IMR-90 (cell line): ENCODE measurements at regions not wholly inside any gene's neighbourhood (a gene's known extent, or its start where the extent isn't known, plus 50 kb on each side); places are given as distances from the start of the nearest gene placed in this dataset.

Experiments
- ATAC-seq: fragments of 200-7000 bp; cut with Tn5 transposase; 2 replicates; pipeline ENCODE4 v1.9.1; 2020; ENCODE audit warnings: low read depth, mild to moderate bottlenecking, moderate library complexity
- BruUV-seq: library from RNA; stranded (reverse); fragments of 400-500 nt; replicated peaks from 2 replicates; lab custom pipeline; 2021; lab: Mats Ljungman, UMichigan
- CTCF ChIA-PET: fragments of 300-600 bp; formaldehyde crosslinking; extraction: SDS; loops from one replicate; lab custom pipeline; 2021; ENCODE audit warnings: antibody characterized with exemption; lab: Yijun Ruan, JAX
- POLR2A ChIA-PET: fragments of 300-600 bp; sonication (Branson Sonifier 250); formaldehyde crosslinking; loops from one replicate; lab custom pipeline; 2022; ENCODE audit warnings: antibody characterized with exemption; ENCODE audit not compliant: unreplicated experiment; lab: Charles Lee
- DNase-seq: peaks from one replicate; pipeline ENCODE4 v3.0.0; 2013
- H2AFZ ChIP-seq: replicated peaks from 2 replicates; pipeline ENCODE3; 2013; ENCODE audit warnings: low read length, mild to moderate bottlenecking; ENCODE audit not compliant: poor library complexity
- H2AK5ac ChIP-seq: 2 replicates; pipeline ENCODE4 v1.6.1; 2013; ENCODE audit warnings: low read depth, low read length, inconsistent platforms
- H2AK9ac ChIP-seq: replicated peaks from 2 replicates; pipeline ENCODE3; 2013; ENCODE audit warnings: mild to moderate bottlenecking, low read depth, low read length, moderate library complexity; ENCODE audit not compliant: poor library complexity
- H2BK120ac ChIP-seq: 2 replicates; pipeline ENCODE4 v1.6.1; 2013; ENCODE audit warnings: low read depth, low read length, inconsistent platforms
- H2BK15ac ChIP-seq: 3 replicates; pipeline ENCODE4 v1.6.1; 2013; ENCODE audit warnings: low read depth, low read length, inconsistent platforms
- H2BK20ac ChIP-seq: 2 replicates; pipeline ENCODE4 v1.6.1; 2013; ENCODE audit warnings: low read depth, mild to moderate bottlenecking, inconsistent platforms, low read length, moderate library complexity
- H2BK5ac ChIP-seq: 2 replicates; pipeline ENCODE4 v1.6.1; 2013; ENCODE audit warnings: mild to moderate bottlenecking, low read depth, low read length, inconsistent platforms; ENCODE audit not compliant: poor library complexity, severe bottlenecking
- H3K14ac ChIP-seq: replicated peaks from 2 replicates; pipeline ENCODE4 v1.6.1; 2013; ENCODE audit warnings: low read depth, low read length, inconsistent platforms
- H3K18ac ChIP-seq: 2 replicates; pipeline ENCODE4 v1.6.1; 2013; ENCODE audit warnings: low read depth, low read length, control low read depth
- H3K23ac ChIP-seq: 2 replicates; pipeline ENCODE4 v1.6.1; 2013; ENCODE audit warnings: low read depth, low read length, inconsistent platforms
- H3K27ac ChIP-seq: 2 replicates; pipeline ENCODE4 v1.5.1; 2013; ENCODE audit warnings: mild to moderate bottlenecking, control low read depth, low read length; ENCODE audit not compliant: insufficient read depth
- H3K27me3 ChIP-seq: 2 replicates; pipeline ENCODE4 v1.6.1; 2013; ENCODE audit warnings: low read length; ENCODE audit not compliant: control insufficient read depth, insufficient read depth
- H3K36me3 ChIP-seq: 2 replicates; pipeline ENCODE4 v1.6.1; 2013; ENCODE audit warnings: low read length, mixed read lengths; ENCODE audit not compliant: control insufficient read depth, insufficient read depth
- H3K4ac ChIP-seq: 2 replicates; pipeline ENCODE4 v1.6.1; 2013; ENCODE audit warnings: low read depth, low read length, inconsistent platforms
- H3K4me1 ChIP-seq: 2 replicates; pipeline ENCODE4 v1.6.1; 2013; ENCODE audit warnings: low read length, mixed read lengths; ENCODE audit not compliant: control insufficient read depth, insufficient read depth
- H3K4me2 ChIP-seq: 2 replicates; pipeline ENCODE4 v1.6.1; 2013; ENCODE audit warnings: low read depth, mild to moderate bottlenecking, control low read depth, low read length, moderate library complexity
- H3K4me3 ChIP-seq: 2 replicates; pipeline ENCODE4 v1.5.1; 2013; ENCODE audit warnings: low read depth, mild to moderate bottlenecking, control low read depth, low read length, moderate library complexity; ENCODE audit not compliant: insufficient read depth
- H3K56ac ChIP-seq: 2 replicates; pipeline ENCODE4 v1.6.1; 2013; ENCODE audit warnings: low read length, inconsistent platforms; ENCODE audit not compliant: insufficient read depth; ENCODE audit errors: extremely low read depth
- H3K79me1 ChIP-seq, 2 experiments: 2 replicates each; pipeline ENCODE4 v1.6.1; 2013; ENCODE audit warnings: low read length in 2 of 2, inconsistent platforms in 1 of 2, low read depth in 1 of 2
- H3K9ac ChIP-seq: 2 replicates; pipeline ENCODE4 v1.6.1; 2013; ENCODE audit warnings: low read depth, low read length, control low read depth
- H3K9me1 ChIP-seq: 2 replicates; pipeline ENCODE4 v1.6.1; 2013; ENCODE audit warnings: low read length, inconsistent platforms; ENCODE audit not compliant: insufficient read depth
- H3K9me3 ChIP-seq: 2 replicates; pipeline ENCODE4 v1.6.1; 2013; ENCODE audit warnings: low read length; ENCODE audit not compliant: control insufficient read depth, insufficient read depth
- H4K20me1 ChIP-seq: 2 replicates; pipeline ENCODE4 v1.6.1; 2013; ENCODE audit warnings: low read length, inconsistent platforms; ENCODE audit not compliant: insufficient read depth
- H4K5ac ChIP-seq: 2 replicates; pipeline ENCODE4 v1.6.1; 2013; ENCODE audit warnings: mild to moderate bottlenecking, low read depth, low read length, control low read depth
- H4K8ac ChIP-seq, 2 experiments: 2 replicates each; pipeline ENCODE4 v1.6.1; 2013; ENCODE audit warnings: low read depth in 2 of 2, low read length in 2 of 2, control low read depth in 1 of 2, inconsistent platforms in 1 of 2
- H4K91ac ChIP-seq: 2 replicates; pipeline ENCODE4 v1.6.1; 2013; ENCODE audit warnings: low read depth, low read length, inconsistent platforms; ENCODE audit not compliant: insufficient read depth
- CHD1 ChIP-seq: IDR thresholded peaks from 2 replicates; pipeline ENCODE4 v1.6.1; 2012; ENCODE audit warnings: low read depth, low read length, improper control_type of control experiment
- FOS ChIP-seq: fragments of 150-350 bp; IDR thresholded peaks from 2 replicates; pipeline ENCODE4 v1.6.1; 2016; ENCODE audit warnings: low read depth, low read length
- MAFK ChIP-seq: IDR thresholded peaks from 2 replicates; pipeline ENCODE4 v1.6.1; 2012; ENCODE audit warnings: low read depth, low read length, improper control_type of control experiment
- MAZ ChIP-seq: IDR thresholded peaks from 2 replicates; pipeline ENCODE4 v1.6.1; 2012; ENCODE audit warnings: low read depth, mild to moderate bottlenecking, low read length, improper control_type of control experiment, moderate library complexity, borderline replicate concordance
- RAD21 ChIP-seq: IDR thresholded peaks from 2 replicates; pipeline ENCODE4 v1.6.1; 2012; ENCODE audit warnings: low read length, improper control_type of control experiment
- SMC3 ChIP-seq: fragments of 150-350 bp; IDR thresholded peaks from 2 replicates; pipeline ENCODE4 v1.6.1; 2016; ENCODE audit warnings: low read depth, mild to moderate bottlenecking, antibody characterized with exemption, low read length, moderate library complexity
- WGBS, 2 experiments: methylation state at CpG; one replicate each; pipeline versions ENCODE4 v1.1.5 to v1.1.7; 2013; ENCODE audit warnings: missing lambda C conversion rate in 2 of 2; ENCODE audit not compliant: insufficient read length in 1 of 2; ENCODE audit errors: extremely low coverage in 2 of 2; 5-methylcytosine and 5-hydroxymethylcytosine counted together
- dilution Hi-C: fragments of 300-500 bp; cut with HindIII; formaldehyde crosslinking; loops from one replicate; pipeline ENCODE4 v1.14.3; 2018; ENCODE audit warnings: low sequenced_read_pairs; ENCODE audit not compliant: unreplicated experiment
- in situ Hi-C: fragments of 300-500 bp; cut with MboI; formaldehyde crosslinking; loops from 3 replicates; pipeline ENCODE4 v1.14.3; 2019; ENCODE audit warnings: low sequenced_read_pairs, inconsistent platforms, mixed read lengths
- intact Hi-C: fragments of 100-400 bp; cut with micrococcal nuclease; formaldehyde crosslinking; loops from 2 replicates; pipeline ENCODE4 v1.10.0; 2022
- TF ChIP-seq, protein P1 (sequence below): fragments of 150-350 bp; IDR thresholded peaks from 2 replicates; pipeline ENCODE4 v1.6.1; 2016; ENCODE audit warnings: low read depth, mild to moderate bottlenecking, low read length, moderate library complexity, borderline replicate concordance
- TF ChIP-seq, protein P2 (sequence below): conservative IDR thresholded peaks from 2 replicates; pipeline ENCODE4 v1.5.1; 2012; ENCODE audit warnings: mild to moderate bottlenecking, low read depth, low read length, improper control_type of control experiment

DNA sequence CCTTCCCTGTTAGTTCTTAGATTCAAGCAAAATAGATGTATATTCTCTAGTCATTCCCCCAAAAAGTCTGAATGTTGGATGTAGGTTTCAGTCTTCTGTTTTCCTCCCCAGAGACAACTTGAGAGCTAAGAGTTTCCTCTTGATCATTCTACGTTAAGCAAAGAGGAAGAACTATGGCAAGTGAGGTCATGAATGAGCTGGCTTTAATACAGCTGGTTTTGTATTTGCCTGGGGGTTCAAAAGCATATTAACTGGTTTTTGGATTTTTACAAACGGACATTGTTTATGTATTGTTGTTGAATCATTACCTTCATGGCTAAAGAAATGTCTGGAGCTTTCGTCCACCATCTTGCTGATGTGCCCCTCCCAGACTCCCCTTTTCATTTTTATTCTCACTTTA is 916.7 kb upstream of the POU3F4 start:
- H4K8ac ChIP-seq = no peak overlapping the region
- no peak overlapping the region for H2BK15ac ChIP-seq
- WGBS, 2 experiments = no CpG with 5 or more reads among the region's 3 CpGs
- H3K4ac ChIP-seq = no peak overlapping the region
- H4K91ac ChIP-seq = no peak overlapping the region
- CTCF ChIA-PET = no interaction called here
- H2BK20ac ChIP-seq = no peak overlapping the region
- H2AFZ ChIP-seq = no peak overlapping the region
- H3K9me1 ChIP-seq = no peaks in the 10 kb centered on the region
- no peak overlapping the region for H3K27ac ChIP-seq
- intact Hi-C loops (no loop called here), dilution Hi-C loops (no loop called here), in situ Hi-C loops (no loop called here)
- no peak overlapping the region for H2BK5ac ChIP-seq
- no peak overlapping the region for H3K18ac ChIP-seq
- no peak for DNase-seq
- POLR2A ChIA-PET = no interaction called here
- H2BK120ac ChIP-seq = no peak overlapping the region
- no peaks in the 10 kb centered on the region for H4K20me1 ChIP-seq
- ATAC-seq = no peak
- no peak overlapping the region for H2AK9ac ChIP-seq
- H3K79me1 ChIP-seq = no peaks in the 10 kb centered on the region
- no peaks in the 10 kb centered on the region for H3K36me3 ChIP-seq
- H3K4me2 ChIP-seq = no peak overlapping the region
- H3K9ac ChIP-seq = no peak overlapping the region
- no peak overlapping the region for H4K5ac ChIP-seq
- BruUV-seq = no TSS peak
- no peak overlapping the region for H3K14ac ChIP-seq
- TF ChIP-seq MAZ = no peak
- no peak for TF ChIP-seq CHD1
- TF ChIP-seq, protein P1, sequence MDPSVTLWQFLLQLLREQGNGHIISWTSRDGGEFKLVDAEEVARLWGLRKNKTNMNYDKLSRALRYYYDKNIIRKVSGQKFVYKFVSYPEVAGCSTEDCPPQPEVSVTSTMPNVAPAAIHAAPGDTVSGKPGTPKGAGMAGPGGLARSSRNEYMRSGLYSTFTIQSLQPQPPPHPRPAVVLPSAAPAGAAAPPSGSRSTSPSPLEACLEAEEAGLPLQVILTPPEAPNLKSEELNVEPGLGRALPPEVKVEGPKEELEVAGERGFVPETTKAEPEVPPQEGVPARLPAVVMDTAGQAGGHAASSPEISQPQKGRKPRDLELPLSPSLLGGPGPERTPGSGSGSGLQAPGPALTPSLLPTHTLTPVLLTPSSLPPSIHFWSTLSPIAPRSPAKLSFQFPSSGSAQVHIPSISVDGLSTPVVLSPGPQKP = no peak
- TF ChIP-seq MAFK = no peak
- no peak for TF ChIP-seq FOS
- TF ChIP-seq, protein P2, sequence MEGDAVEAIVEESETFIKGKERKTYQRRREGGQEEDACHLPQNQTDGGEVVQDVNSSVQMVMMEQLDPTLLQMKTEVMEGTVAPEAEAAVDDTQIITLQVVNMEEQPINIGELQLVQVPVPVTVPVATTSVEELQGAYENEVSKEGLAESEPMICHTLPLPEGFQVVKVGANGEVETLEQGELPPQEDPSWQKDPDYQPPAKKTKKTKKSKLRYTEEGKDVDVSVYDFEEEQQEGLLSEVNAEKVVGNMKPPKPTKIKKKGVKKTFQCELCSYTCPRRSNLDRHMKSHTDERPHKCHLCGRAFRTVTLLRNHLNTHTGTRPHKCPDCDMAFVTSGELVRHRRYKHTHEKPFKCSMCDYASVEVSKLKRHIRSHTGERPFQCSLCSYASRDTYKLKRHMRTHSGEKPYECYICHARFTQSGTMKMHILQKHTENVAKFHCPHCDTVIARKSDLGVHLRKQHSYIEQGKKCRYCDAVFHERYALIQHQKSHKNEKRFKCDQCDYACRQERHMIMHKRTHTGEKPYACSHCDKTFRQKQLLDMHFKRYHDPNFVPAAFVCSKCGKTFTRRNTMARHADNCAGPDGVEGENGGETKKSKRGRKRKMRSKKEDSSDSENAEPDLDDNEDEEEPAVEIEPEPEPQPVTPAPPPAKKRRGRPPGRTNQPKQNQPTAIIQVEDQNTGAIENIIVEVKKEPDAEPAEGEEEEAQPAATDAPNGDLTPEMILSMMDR = no peak
- no peak for TF ChIP-seq SMC3
- no peak for TF ChIP-seq RAD21
- no peaks in the 10 kb centered on the region for H3K9me3 ChIP-seq
- no peaks in the 10 kb centered on the region for H3K4me1 ChIP-seq
- no peaks in the 10 kb centered on the region for H3K27me3 ChIP-seq
- H3K4me3 ChIP-seq = no peak overlapping the region
- no peak overlapping the region for H3K23ac ChIP-seq
- H3K56ac ChIP-seq = no peak overlapping the region
- H2AK5ac ChIP-seq = no peak overlapping the region
